ENCODE measurements at regions not wholly inside any gene's neighbourhood (a gene's known extent, or its start where the extent isn't known, plus 50 kb on each side); places are given as distances from the start of the nearest gene placed in this dataset.

GRCh38 chr2:217664761-217665160 lies 338.0 kb downstream of the TNS1 start:
- Histone ChIP-seq H3K4me3 (ENCODE audit: low read length) (no peak overlapping the region), H3K9ac (ENCODE audit: low read length) (no peak overlapping the region), H3K9me3 (ENCODE audit: control insufficient read depth, low read length) (no peaks in the 10 kb centered on the region), H3K36me3 (ENCODE audit: control insufficient read depth, insufficient read depth, low read length) (no peaks in the 10 kb centered on the region), H3K4me1 (ENCODE audit: control insufficient read depth, insufficient read depth, low read length) (no peaks in the 10 kb centered on the region), H3K27me3 (ENCODE audit: control insufficient read depth, insufficient read depth, low read length) (no peaks in the 10 kb centered on the region)

GRCh38 chr2:217662984-217663602 lies 339.7 kb downstream of the TNS1 start:
- Histone ChIP-seq H3K27me3 (ENCODE audit: control insufficient read depth, insufficient read depth, low read length) (no peaks in the 10 kb centered on the region), H3K4me1 (ENCODE audit: control insufficient read depth, insufficient read depth, low read length) (no peaks in the 10 kb centered on the region), H3K9me3 (ENCODE audit: control insufficient read depth, low read length) (no peaks in the 10 kb centered on the region), H3K36me3 (ENCODE audit: control insufficient read depth, insufficient read depth, low read length) (no peaks in the 10 kb centered on the region), H3K9ac (ENCODE audit: low read length) (no peak overlapping the region), H3K4me3 (ENCODE audit: low read length) (no peak overlapping the region)

- H3K27me3 ChIP-seq (ENCODE audit: control insufficient read depth, insufficient read depth, low read length) = no peaks in the 10 kb centered on the region
- no peak overlapping the region for H3K9ac ChIP-seq (ENCODE audit: low read length)
- no peak overlapping the region for H3K4me3 ChIP-seq (ENCODE audit: low read length)
- no peaks in the 10 kb centered on the region for H3K9me3 ChIP-seq (ENCODE audit: control insufficient read depth, low read length)
- no peaks in the 10 kb centered on the region for H3K4me1 ChIP-seq (ENCODE audit: control insufficient read depth, insufficient read depth, low read length)
- no peaks in the 10 kb centered on the region for H3K36me3 ChIP-seq (ENCODE audit: control insufficient read depth, insufficient read depth, low read length)
Observed at GRCh38 chr2:217661378-217661777, 341.4 kb downstream of the TNS1 start.

GRCh38 chr2:217660423-217660822 lies 342.4 kb downstream of the TNS1 start:
- no peaks in the 10 kb centered on the region for H3K27me3 ChIP-seq (ENCODE audit: control insufficient read depth, insufficient read depth, low read length)
- H3K4me1 ChIP-seq (ENCODE audit: control insufficient read depth, insufficient read depth, low read length) = no peaks in the 10 kb centered on the region
- H3K9me3 ChIP-seq (ENCODE audit: control insufficient read depth, low read length) = no peaks in the 10 kb centered on the region
- no peak overlapping the region for H3K4me3 ChIP-seq (ENCODE audit: low read length)
- no peaks in the 10 kb centered on the region for H3K36me3 ChIP-seq (ENCODE audit: control insufficient read depth, insufficient read depth, low read length)
- no peak overlapping the region for H3K9ac ChIP-seq (ENCODE audit: low read length)

GRCh38 chr2:217658806-217659205 lies 344.0 kb downstream of the TNS1 start:
- Histone ChIP-seq H3K9me3 (ENCODE audit: control insufficient read depth, low read length) (no peaks in the 10 kb centered on the region), H3K27me3 (ENCODE audit: control insufficient read depth, insufficient read depth, low read length) (no peaks in the 10 kb centered on the region), H3K4me3 (ENCODE audit: low read length) (no peak overlapping the region), H3K36me3 (ENCODE audit: control insufficient read depth, insufficient read depth, low read length) (no peaks in the 10 kb centered on the region), H3K4me1 (ENCODE audit: control insufficient read depth, insufficient read depth, low read length) (no peaks in the 10 kb centered on the region), H3K9ac (ENCODE audit: low read length) (no peak overlapping the region)

- Histone ChIP-seq H3K4me1 (ENCODE audit: control insufficient read depth, insufficient read depth, low read length) (no peaks in the 10 kb centered on the region), H3K9me3 (ENCODE audit: control insufficient read depth, low read length) (no peaks in the 10 kb centered on the region), H3K4me3 (ENCODE audit: low read length) (no peak overlapping the region), H3K27me3 (ENCODE audit: control insufficient read depth, insufficient read depth, low read length) (no peaks in the 10 kb centered on the region), H3K36me3 (ENCODE audit: control insufficient read depth, insufficient read depth, low read length) (no peaks in the 10 kb centered on the region), H3K9ac (ENCODE audit: low read length) (no peak overlapping the region)
Observed at GRCh38 chr2:217657252-217657651, 345.5 kb downstream of the TNS1 start.

- H3K27me3 ChIP-seq (ENCODE audit: control insufficient read depth, insufficient read depth, low read length) = no peaks in the 10 kb centered on the region
- no peaks in the 10 kb centered on the region for H3K9me3 ChIP-seq (ENCODE audit: control insufficient read depth, low read length)
- no peak overlapping the region for H3K9ac ChIP-seq (ENCODE audit: low read length)
- no peaks in the 10 kb centered on the region for H3K4me1 ChIP-seq (ENCODE audit: control insufficient read depth, insufficient read depth, low read length)
- no peak overlapping the region for H3K4me3 ChIP-seq (ENCODE audit: low read length)
- no peaks in the 10 kb centered on the region for H3K36me3 ChIP-seq (ENCODE audit: control insufficient read depth, insufficient read depth, low read length)
Observed at GRCh38 chr2:217656316-217656715, 346.5 kb downstream of the TNS1 start.

GRCh38 chr2:217655651-217656050 lies 347.1 kb downstream of the TNS1 start:
- no peaks in the 10 kb centered on the region for H3K27me3 ChIP-seq (ENCODE audit: control insufficient read depth, insufficient read depth, low read length)
- H3K9me3 ChIP-seq (ENCODE audit: control insufficient read depth, low read length) = no peaks in the 10 kb centered on the region
- H3K4me1 ChIP-seq (ENCODE audit: control insufficient read depth, insufficient read depth, low read length) = peaks cover 4% of the 10 kb centered on the region
- H3K9ac ChIP-seq (ENCODE audit: low read length) = no peak overlapping the region
- H3K4me3 ChIP-seq (ENCODE audit: low read length) = no peak overlapping the region
- H3K36me3 ChIP-seq (ENCODE audit: control insufficient read depth, insufficient read depth, low read length) = no peaks in the 10 kb centered on the region

GRCh38 chr2:217654168-217654567 lies 348.6 kb downstream of the TNS1 start:
- Histone ChIP-seq H3K9ac (ENCODE audit: low read length) (no peak overlapping the region), H3K36me3 (ENCODE audit: control insufficient read depth, insufficient read depth, low read length) (no peaks in the 10 kb centered on the region), H3K27me3 (ENCODE audit: control insufficient read depth, insufficient read depth, low read length) (no peaks in the 10 kb centered on the region), H3K9me3 (ENCODE audit: control insufficient read depth, low read length) (no peaks in the 10 kb centered on the region), H3K4me1 (ENCODE audit: control insufficient read depth, insufficient read depth, low read length) (peaks cover 5% of the 10 kb centered on the region), H3K4me3 (ENCODE audit: low read length) (no peak overlapping the region)

GRCh38 chr2:217652761-217653639 lies 349.8 kb downstream of the TNS1 start:
- H3K27me3 ChIP-seq (ENCODE audit: control insufficient read depth, insufficient read depth, low read length) = no peaks in the 10 kb centered on the region
- peaks cover 5% of the 10 kb centered on the region for H3K4me1 ChIP-seq (ENCODE audit: control insufficient read depth, insufficient read depth, low read length)
- no peak overlapping the region for H3K4me3 ChIP-seq (ENCODE audit: low read length)

GRCh38 chr2:217650716-217651360 lies 352.0 kb downstream of the TNS1 start:
- Histone ChIP-seq H3K9ac (ENCODE audit: low read length) (no peak overlapping the region), H3K4me3 (ENCODE audit: low read length) (no peak overlapping the region), H3K9me3 (ENCODE audit: control insufficient read depth, low read length) (no peaks in the 10 kb centered on the region), H3K27me3 (ENCODE audit: control insufficient read depth, insufficient read depth, low read length) (no peaks in the 10 kb centered on the region), H3K4me1 (ENCODE audit: control insufficient read depth, insufficient read depth, low read length) (peaks cover 5% of the 10 kb centered on the region), H3K36me3 (ENCODE audit: control insufficient read depth, insufficient read depth, low read length) (no peaks in the 10 kb centered on the region)

More at GRCh38 chr2:217652761-217653639, 349.8 kb downstream of the TNS1 start:
- Histone ChIP-seq H3K9me3 (ENCODE audit: control insufficient read depth, low read length) (no peaks in the 10 kb centered on the region), H3K9ac (ENCODE audit: low read length) (no peak overlapping the region), H3K36me3 (ENCODE audit: control insufficient read depth, insufficient read depth, low read length) (no peaks in the 10 kb centered on the region)

- H3K9me3 ChIP-seq (ENCODE audit: control insufficient read depth, low read length) = no peaks in the 10 kb centered on the region
- H3K4me1 ChIP-seq (ENCODE audit: control insufficient read depth, insufficient read depth, low read length) = peaks cover 5% of the 10 kb centered on the region
- H3K9ac ChIP-seq (ENCODE audit: low read length) = no peak overlapping the region
- no peaks in the 10 kb centered on the region for H3K27me3 ChIP-seq (ENCODE audit: control insufficient read depth, insufficient read depth, low read length)
- H3K4me3 ChIP-seq (ENCODE audit: low read length) = no peak overlapping the region
- H3K36me3 ChIP-seq (ENCODE audit: control insufficient read depth, insufficient read depth, low read length) = no peaks in the 10 kb centered on the region
Observed at GRCh38 chr2:217650229-217650628, 352.6 kb downstream of the TNS1 start.
